K562 (cell line): ENCODE measurements at regions not wholly inside any gene's neighbourhood (a gene's known extent, or its start where the extent isn't known, plus 50 kb on each side); places are given as distances from the start of the nearest gene placed in this dataset.

Experiments
- ARHGAP35 ChIP-seq: fragments of 450-650 bp; IDR thresholded peaks from 2 replicates; pipeline ENCODE4 v1.6.1; 2018; ENCODE audit not compliant: partially characterized antibody
- BRD9 ChIP-seq: fragments of 450-650 bp; IDR thresholded peaks from 2 replicates; pipeline ENCODE4 v1.6.1; 2018; ENCODE audit warnings: low read depth; ENCODE audit not compliant: partially characterized antibody
- CREB5 ChIP-seq: fragments of 250-450 bp; sonication (Bioruptor Pico); IDR thresholded peaks from 2 replicates; pipeline ENCODE4 v1.5.0; 2020; ENCODE audit warnings: mild to moderate bottlenecking
- CTCFL ChIP-seq: IDR thresholded peaks from 2 replicates; pipeline ENCODE4 v1.6.1; 2011; ENCODE audit warnings: borderline replicate concordance, low read depth, mild to moderate bottlenecking, moderate library complexity, low read length; ENCODE audit not compliant: insufficient read depth, poor library complexity, severe bottlenecking
- FOXK2 ChIP-seq, 2 experiments: fragments of 450-650 bp; IDR thresholded peaks in 1 of 2; conservative IDR thresholded peaks in 1 of 2; 2 replicates each; pipeline ENCODE4 v1.6.1; 2016; ENCODE audit warnings: low read depth in 2 of 2, mild to moderate bottlenecking in 1 of 2
- GATAD2B ChIP-seq: fragments of 450-650 bp; IDR thresholded peaks from 2 replicates; pipeline ENCODE4 v1.6.1; 2017; ENCODE audit warnings: mild to moderate bottlenecking, borderline replicate concordance
- IRF1 ChIP-seq: sonication (generic); formaldehyde crosslinking; IDR thresholded peaks from 2 replicates; pipeline ENCODE4 v1.8.0; 2022; ENCODE audit warnings: missing genetic modification reagents, mild to moderate bottlenecking, borderline replicate concordance
- KAT7 ChIP-seq: sonication (generic); formaldehyde crosslinking; IDR thresholded peaks from 2 replicates; pipeline ENCODE4 v1.8.0; 2022; ENCODE audit warnings: missing genetic modification reagents, mild to moderate bottlenecking, borderline replicate concordance
- MIER1 ChIP-seq: fragments of 450-650 bp; IDR thresholded peaks from 2 replicates; pipeline ENCODE4 v1.6.1; 2016; ENCODE audit warnings: antibody characterized with exemption, mild to moderate bottlenecking, low read depth
- SMAD1 ChIP-seq: fragments of 150-350 bp; IDR thresholded peaks from 2 replicates; pipeline ENCODE4 v1.6.1; 2014; ENCODE audit warnings: low read length, low read depth; ENCODE audit not compliant: partially characterized antibody
- SP2 ChIP-seq: IDR thresholded peaks from 2 replicates; pipeline ENCODE4 v1.6.1; 2011; ENCODE audit warnings: mild to moderate bottlenecking, low read depth, low read length, moderate library complexity; ENCODE audit not compliant: poor library complexity, severe bottlenecking; ENCODE audit errors: extremely low read depth
- TEAD2 ChIP-seq: fragments of 450-650 bp; IDR thresholded peaks from 2 replicates; pipeline ENCODE4 v1.6.1; 2016; ENCODE audit warnings: missing genetic modification characterization, control low read depth, missing compliant biosample characterization
- THRAP3 ChIP-seq: fragments of 450-650 bp; IDR thresholded peaks from 2 replicates; pipeline ENCODE4 v1.6.1; 2016; ENCODE audit warnings: mild to moderate bottlenecking, inconsistent platforms, borderline replicate concordance
- ZC3H11A ChIP-seq: IDR thresholded peaks from 2 replicates; pipeline ENCODE4 v1.6.1; 2012; ENCODE audit warnings: low read depth, low read length, improper control_type of control experiment
- ZKSCAN3 ChIP-seq: fragments of 250-450 bp; sonication (Bioruptor Pico); IDR thresholded peaks from 2 replicates; pipeline ENCODE4 v1.4.0; 2020
- ZNF134 ChIP-seq: fragments of 250-450 bp; sonication (Bioruptor Pico); conservative IDR thresholded peaks from 2 replicates; pipeline ENCODE4 v1.4.0; 2020
- ZNF197 ChIP-seq: fragments of 200-800 bp; sonication (Bioruptor generic); IDR thresholded peaks from 2 replicates; pipeline ENCODE4 v1.6.1; 2016; ENCODE audit warnings: low read depth, missing genetic modification characterization, missing compliant biosample characterization
- ZNF277 ChIP-seq: fragments of 250-450 bp; sonication (Bioruptor Pico); IDR thresholded peaks from 2 replicates; pipeline ENCODE4 v1.8.0; 2022; ENCODE audit warnings: inconsistent platforms, mild to moderate bottlenecking, moderate library complexity, borderline replicate concordance
- ZNF431 ChIP-seq: sonication (generic); formaldehyde crosslinking; IDR thresholded peaks from 2 replicates; pipeline ENCODE4 v1.8.0; 2022; ENCODE audit warnings: mild to moderate bottlenecking, missing genetic modification reagents
- ZNF668 ChIP-seq: fragments of 250-450 bp; sonication (Bioruptor Pico); IDR thresholded peaks from 2 replicates; pipeline ENCODE4 v1.8.0; 2022; ENCODE audit warnings: mild to moderate bottlenecking, inconsistent platforms
- ZNF77 ChIP-seq: fragments of 250-450 bp; sonication (Bioruptor Pico); IDR thresholded peaks from 2 replicates; pipeline ENCODE4 v1.5.0; 2020
- TF ChIP-seq, protein P1 (sequence below): fragments of 450-650 bp; IDR thresholded peaks from 2 replicates; pipeline ENCODE4 v1.6.1; 2017; ENCODE audit warnings: mild to moderate bottlenecking, moderate library complexity

- no peak for TF ChIP-seq CREB5 (CRISPR knock-in tag)
- TF ChIP-seq TEAD2 = no peak
- no peak for TF ChIP-seq ZNF77 (CRISPR knock-in tag)
- no peak for TF ChIP-seq ZC3H11A
- no peak for TF ChIP-seq ZNF197 (CRISPR knock-in tag)
- TF ChIP-seq GATAD2B = peak; percentile 71; the same call in 1 of the 2 replicates
- no peak for TF ChIP-seq THRAP3
- TF ChIP-seq KAT7 (CRISPR knock-in tag) = no peak
- TF ChIP-seq SP2 = no peak
- TF ChIP-seq BRD9 = peak; percentile 98
- peak in 1 of 2 experiments; percentile 62; a peak in 3 of 4 replicates for TF ChIP-seq FOXK2 (conservative IDR thresholded peaks at IDR 0.05 in 1 of 2, IDR thresholded peaks at IDR 0.05 in 1 of 2; ENCODE audit: low read depth in 2 of 2)
- no peak for TF ChIP-seq ZNF431 (CRISPR knock-in tag)
- no peak for TF ChIP-seq ZNF277
- TF ChIP-seq ZNF668 (CRISPR knock-in tag) = 0 out of 2 replicates have a peak, but pooled peaks have one; percentile 25
- TF ChIP-seq IRF1 (CRISPR knock-in tag) = no peak
- TF ChIP-seq ZKSCAN3 (CRISPR knock-in tag) = no peak
- TF ChIP-seq ARHGAP35 = no peak
- no peak for TF ChIP-seq ZNF134
- no peak for TF ChIP-seq MIER1
- no peak for TF ChIP-seq SMAD1
- no peak for TF ChIP-seq CTCFL
- TF ChIP-seq, protein P1, sequence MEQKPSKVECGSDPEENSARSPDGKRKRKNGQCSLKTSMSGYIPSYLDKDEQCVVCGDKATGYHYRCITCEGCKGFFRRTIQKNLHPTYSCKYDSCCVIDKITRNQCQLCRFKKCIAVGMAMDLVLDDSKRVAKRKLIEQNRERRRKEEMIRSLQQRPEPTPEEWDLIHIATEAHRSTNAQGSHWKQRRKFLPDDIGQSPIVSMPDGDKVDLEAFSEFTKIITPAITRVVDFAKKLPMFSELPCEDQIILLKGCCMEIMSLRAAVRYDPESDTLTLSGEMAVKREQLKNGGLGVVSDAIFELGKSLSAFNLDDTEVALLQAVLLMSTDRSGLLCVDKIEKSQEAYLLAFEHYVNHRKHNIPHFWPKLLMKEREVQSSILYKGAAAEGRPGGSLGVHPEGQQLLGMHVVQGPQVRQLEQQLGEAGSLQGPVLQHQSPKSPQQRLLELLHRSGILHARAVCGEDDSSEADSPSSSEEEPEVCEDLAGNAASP = no peak
Observed at GRCh38 chr6:27591699-27592480, 119.0 kb upstream of the ZNF184 start (continued).
